Motor neuron (in vitro differentiated cells): ENCODE measurements at regions not wholly inside any gene's neighbourhood (a gene's known extent, or its start where the extent isn't known, plus 50 kb on each side); places are given as distances from the start of the nearest gene placed in this dataset.
"Not testable (repeated sequence)": the region's sequence is repeated elsewhere in the genome, so short reads cannot be mapped to it uniquely, and the experiment has no call there.

Source experiments
- ATAC-seq, 8 experiments: fragments of 200-7000 bp; cut with Tn5 transposase; replicated peaks in 6 of 8; 2 replicates each; pipeline ENCODE4 v1.8.0; 2021; ENCODE audit warnings: mild to moderate bottlenecking in 8 of 8, moderate library complexity in 8 of 8
- H3K27ac ChIP-seq, 2 donors: fragments of 250-450 bp; sonication (Bioruptor Pico); 2 replicates each; pipeline ENCODE4 v1.9.0; 2021; ENCODE audit warnings: antibody characterized with exemption in 2 of 2, mild to moderate bottlenecking in 2 of 2, moderate library complexity in 1 of 2
- H3K4me1 ChIP-seq, 2 donors: fragments of 250-450 bp; sonication (Bioruptor Pico); replicated peaks in 1 of 2; 2 replicates each; pipeline ENCODE4 v1.6.1; 2021; ENCODE audit warnings: antibody characterized with exemption in 2 of 2, mild to moderate bottlenecking in 2 of 2, moderate library complexity in 1 of 2
- H3K4me3 ChIP-seq, 5 donors: fragments of 250-450 bp; sonication (Bioruptor Pico); 2 replicates each; pipeline ENCODE4 v1.9.0; 2021; ENCODE audit warnings: antibody characterized with exemption in 5 of 5, mild to moderate bottlenecking in 5 of 5, moderate library complexity in 4 of 5
- WGBS, 10 experiments: fragments of 450-650 bp; shearing (Covaris generic); methylation state at CpG; one replicate each; pipeline ENCODE4 v1.0.0; 2022; 5-methylcytosine and 5-hydroxymethylcytosine counted together
- in situ Hi-C, 9 experiments: fragments of 400-800 bp; cut with MboI; loops; one replicate each; pipeline ENCODE4 v1.15.0; 2021; ENCODE audit warnings: low sequenced_read_pairs in 9 of 9, low pct_unique_long_range_greater_than_20kb in 2 of 9; ENCODE audit not compliant: unreplicated experiment in 9 of 9

GRCh38 chr9:67334727-67335572 lies 342.6 kb upstream of the SPATA31A3 start:
- peak in 1 of 8 experiments; percentile 30 for ATAC-seq
- H3K27ac ChIP-seq, in situ Hi-C loops, H3K4me1 ChIP-seq, H3K4me3 ChIP-seq: not testable (repeated sequence)
- no CpG with 5 or more reads among the region's 9 CpGs for WGBS, 10 experiments

DNA sequence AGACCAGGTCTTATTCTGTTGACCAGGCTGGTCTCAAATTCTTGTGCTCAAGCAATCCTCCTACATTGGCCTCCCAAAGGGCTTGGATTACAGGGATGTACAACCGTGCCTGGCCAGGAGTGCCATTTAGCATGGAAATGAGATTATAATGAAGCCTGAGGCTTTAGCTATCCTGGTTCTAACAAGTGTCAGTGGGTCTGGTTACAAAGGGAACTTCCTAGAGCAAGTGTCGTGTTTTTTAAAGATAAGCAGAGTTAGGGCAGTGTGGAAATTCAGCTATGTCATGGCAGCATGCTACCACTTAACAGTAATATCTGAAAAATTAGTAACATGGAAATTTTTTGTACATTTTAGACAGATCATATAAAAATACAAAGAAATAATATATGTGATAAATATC lies 339.3 kb upstream of the SPATA31A3 start:
- ATAC-seq, in situ Hi-C loops: not testable (repeated sequence)

DNA sequence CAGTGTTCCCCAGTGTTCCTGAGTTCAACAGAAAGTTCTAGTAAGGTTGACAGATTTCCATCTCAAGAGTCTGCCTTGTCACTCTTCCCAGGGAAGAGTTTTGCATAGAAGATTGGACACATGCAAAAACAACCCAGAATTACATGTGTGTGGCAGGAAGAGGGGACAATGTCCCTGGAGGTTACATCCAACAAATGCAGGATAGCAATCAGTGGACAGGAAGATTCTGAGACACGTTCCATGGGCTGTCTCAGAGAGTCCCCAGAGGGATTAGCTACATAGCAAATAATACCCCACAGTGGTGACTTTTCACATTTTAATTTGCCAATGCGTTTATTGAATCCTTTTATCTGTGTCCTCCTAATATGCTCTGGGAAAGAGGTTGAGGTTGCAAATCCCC lies 321.1 kb upstream of the SPATA31A3 start:
- no CpG with 5 or more reads among the region's 2 CpGs for WGBS, 10 experiments
- in situ Hi-C loops, H3K4me3 ChIP-seq, ATAC-seq, H3K27ac ChIP-seq, H3K4me1 ChIP-seq: not testable (repeated sequence)

More for the DNA sequence above, 339.3 kb upstream of the SPATA31A3 start:
- no CpG with 5 or more reads among the region's 2 CpGs for WGBS, 10 experiments
- H3K27ac ChIP-seq, H3K4me1 ChIP-seq, H3K4me3 ChIP-seq: not testable (repeated sequence)

DNA sequence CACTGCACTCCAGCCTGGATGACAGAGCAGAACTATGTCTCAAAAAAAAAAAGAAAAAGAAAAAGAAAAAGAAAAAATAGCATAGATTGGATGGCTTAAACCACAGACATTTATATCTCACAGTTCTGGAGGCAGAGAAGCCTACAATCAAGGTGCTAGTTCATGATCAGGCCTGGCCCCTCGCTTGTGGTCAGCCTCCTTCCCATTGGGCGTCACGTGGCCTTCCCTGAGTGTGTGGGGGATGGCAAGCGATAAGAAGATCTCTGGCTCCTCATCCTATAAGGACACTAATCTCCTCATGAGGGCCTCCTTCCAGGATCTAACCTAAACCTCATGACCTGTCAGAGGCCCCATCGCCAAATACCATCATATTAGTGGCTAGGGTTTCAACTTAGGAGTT lies 320.2 kb upstream of the SPATA31A3 start:
- in situ Hi-C loops, ATAC-seq, H3K4me1 ChIP-seq, H3K27ac ChIP-seq, H3K4me3 ChIP-seq: not testable (repeated sequence)
- no CpG with 5 or more reads among the region's 5 CpGs for WGBS, 10 experiments

DNA sequence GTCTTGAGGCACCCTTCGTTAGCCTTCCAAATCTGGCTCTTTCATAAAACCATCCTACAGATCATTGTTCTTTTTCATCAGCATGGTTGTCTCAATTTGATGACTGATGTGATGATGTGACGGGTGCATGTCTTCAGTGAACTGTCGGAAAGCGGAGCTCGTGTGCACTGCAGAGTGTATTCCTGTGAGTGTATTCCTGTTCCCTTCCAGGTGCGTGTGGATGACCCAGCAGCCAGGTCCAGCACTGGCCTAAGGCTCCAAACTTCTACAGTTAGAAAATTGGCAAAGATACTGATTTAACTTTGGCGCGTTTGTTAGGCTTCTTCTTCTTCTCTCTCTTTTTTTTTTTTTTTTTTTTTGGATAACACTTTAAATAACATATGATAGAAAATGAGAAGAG lies 314.8 kb upstream of the SPATA31A3 start:
- H3K4me3 ChIP-seq, H3K27ac ChIP-seq, in situ Hi-C loops, H3K4me1 ChIP-seq, ATAC-seq: not testable (repeated sequence)
- WGBS, 10 experiments = no CpG with 5 or more reads among the region's 8 CpGs

- WGBS, 10 experiments = no CpG with 5 or more reads among the region's 6 CpGs
- in situ Hi-C loops, H3K4me1 ChIP-seq, H3K27ac ChIP-seq, H3K4me3 ChIP-seq: not testable (repeated sequence)
- ATAC-seq = peak in 4 of 8 experiments; percentile 35 to 63 (median 38)
Observed at GRCh38 chr9:67288797-67289196, 296.4 kb upstream of the SPATA31A3 start.

DNA sequence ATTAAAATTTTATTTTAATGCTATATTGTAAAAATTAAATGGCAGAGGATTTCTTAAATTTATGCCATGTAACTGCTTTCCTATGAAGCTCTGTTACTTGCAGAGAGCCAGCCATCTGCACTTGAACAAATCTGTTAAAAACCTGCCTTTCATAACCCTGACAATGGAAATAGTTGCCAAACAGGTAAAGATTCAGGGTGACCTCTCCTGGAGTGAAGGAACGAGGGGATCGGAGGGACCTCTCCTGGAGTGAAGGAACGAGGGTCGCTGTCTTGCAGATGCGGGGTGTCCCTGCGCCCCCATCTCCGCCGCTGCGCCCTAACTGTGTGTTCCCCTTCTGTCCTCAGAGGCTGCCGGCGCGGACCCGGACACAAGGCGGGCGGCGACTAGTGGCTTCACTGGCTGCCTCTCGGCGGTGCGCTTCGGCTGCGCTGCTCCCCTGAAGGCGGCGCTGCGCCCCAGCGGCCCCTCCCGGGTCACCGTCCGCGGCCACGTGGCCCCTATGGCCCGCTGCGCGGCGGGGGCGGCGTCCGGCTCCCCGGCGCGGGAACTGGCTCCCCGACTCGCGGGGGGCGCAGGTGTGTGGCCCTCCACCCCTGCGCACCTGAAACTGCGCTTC lies 295.9 kb upstream of the SPATA31A3 start:
- peak in 6 of 8 experiments; percentile 11 to 81 (median 72) for ATAC-seq
- H3K27ac ChIP-seq, H3K4me1 ChIP-seq, in situ Hi-C loops, H3K4me3 ChIP-seq: not testable (repeated sequence)
- no CpG with 5 or more reads among the region's 46 CpGs for WGBS, 10 experiments

- H3K4me1 ChIP-seq, H3K27ac ChIP-seq, in situ Hi-C loops, H3K4me3 ChIP-seq: not testable (repeated sequence)
- no CpG with 5 or more reads among the region's 6 CpGs for WGBS, 10 experiments
- peak in 4 of 8 experiments; percentile 52 to 74 (median 54) for ATAC-seq
Observed at GRCh38 chr9:67284299-67284698, 291.9 kb upstream of the SPATA31A3 start.

GRCh38 chr9:67281574-67281973 lies 289.2 kb upstream of the SPATA31A3 start:
- H3K4me3 ChIP-seq, H3K4me1 ChIP-seq, H3K27ac ChIP-seq, in situ Hi-C loops: not testable (repeated sequence)
- peak in 1 of 8 experiments; percentile 18 for ATAC-seq
- no CpG with 5 or more reads among the region's 4 CpGs for WGBS, 10 experiments

DNA sequence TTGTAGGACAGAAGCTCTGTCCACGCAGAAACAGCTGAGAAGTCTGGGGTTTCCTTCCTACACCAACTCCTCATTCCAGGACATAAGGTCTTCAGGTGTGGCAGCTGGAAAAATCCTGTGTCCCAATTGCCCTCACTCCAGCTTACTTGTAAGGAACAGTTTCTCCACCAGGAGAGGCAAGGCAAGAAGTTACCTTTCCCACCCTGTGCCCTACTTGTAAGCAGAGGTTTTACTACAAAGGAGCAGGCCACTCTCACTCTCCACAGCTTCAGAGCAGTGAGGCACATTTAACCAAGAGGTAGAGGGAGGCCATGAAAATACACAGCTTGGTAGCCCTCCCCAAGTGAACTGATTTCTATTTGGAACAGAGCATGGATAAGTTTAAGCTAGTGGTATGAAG lies 277.3 kb upstream of the SPATA31A3 start:
- H3K4me3 ChIP-seq, H3K27ac ChIP-seq, H3K4me1 ChIP-seq, ATAC-seq, in situ Hi-C loops: not testable (repeated sequence)
- no CpG with 5 or more reads among the region's 1 CpG for WGBS, 10 experiments

GRCh38 chr9:67257894-67258293 lies 265.5 kb upstream of the SPATA31A3 start:
- H3K4me1 ChIP-seq, H3K4me3 ChIP-seq, ATAC-seq, in situ Hi-C loops, H3K27ac ChIP-seq: not testable (repeated sequence)
- WGBS, 10 experiments = no CpG with 5 or more reads among the region's 6 CpGs

GRCh38 chr9:67248967-67249366 lies 256.6 kb upstream of the SPATA31A3 start:
- H3K27ac ChIP-seq, H3K4me3 ChIP-seq, in situ Hi-C loops, ATAC-seq, H3K4me1 ChIP-seq: not testable (repeated sequence)
- no CpG with 5 or more reads among the region's 1 CpG for WGBS, 10 experiments

DNA sequence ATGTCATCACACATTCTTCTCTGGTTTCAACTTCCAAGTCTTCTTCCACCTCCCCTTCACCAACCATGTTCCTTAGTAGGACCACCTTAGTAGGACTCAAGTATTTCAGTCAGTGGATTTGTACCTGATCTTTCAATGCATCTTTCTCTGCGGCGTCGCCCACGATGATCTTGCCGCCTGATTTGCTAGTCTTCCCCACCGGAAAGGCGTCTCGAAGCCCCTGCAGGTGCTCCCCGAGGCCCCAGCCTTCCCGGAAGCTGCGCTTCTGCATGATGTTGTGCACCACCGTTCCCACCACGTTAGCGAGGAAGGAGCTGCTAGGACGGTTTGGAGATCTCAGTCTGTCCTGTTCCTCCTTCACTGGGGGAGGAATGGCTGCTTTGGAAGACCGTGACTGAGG lies 219.7 kb upstream of the SPATA31A3 start:
- WGBS, 10 experiments = no CpG with 5 or more reads among the region's 16 CpGs
- in situ Hi-C loops, ATAC-seq: not testable (repeated sequence)

DNA sequence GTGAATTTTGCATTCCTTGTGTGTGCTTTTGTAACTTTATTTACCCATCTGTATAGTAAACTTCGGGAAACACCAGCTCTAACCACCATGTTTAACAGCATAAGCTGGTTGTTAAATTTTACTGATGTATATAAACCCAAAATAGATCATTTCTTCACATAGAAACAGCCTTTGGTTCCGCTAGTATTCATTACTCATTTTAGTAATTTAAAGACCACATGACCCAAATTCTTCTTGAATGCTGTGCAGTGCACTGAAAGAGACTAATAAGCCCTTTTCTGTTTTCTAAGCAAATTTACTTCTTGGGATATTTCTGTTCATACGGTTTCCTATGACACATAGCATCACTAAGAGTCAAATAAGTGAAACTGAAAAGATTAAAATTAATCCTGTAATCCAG lies 218.5 kb upstream of the SPATA31A3 start:
- WGBS, 10 experiments = no CpG with 5 or more reads among the region's 3 CpGs
- H3K4me1 ChIP-seq, in situ Hi-C loops, H3K4me3 ChIP-seq, ATAC-seq, H3K27ac ChIP-seq: not testable (repeated sequence)

More for the DNA sequence above, 219.7 kb upstream of the SPATA31A3 start:
- H3K4me1 ChIP-seq, H3K27ac ChIP-seq, H3K4me3 ChIP-seq: not testable (repeated sequence)
